Left lung (tissue), 4 donors: ENCODE measurements at regions not wholly inside any gene's neighbourhood (a gene's known extent, or its start where the extent isn't known, plus 50 kb on each side); places are given as distances from the start of the nearest gene placed in this dataset.

Experiments used
- ATAC-seq: fragments of 200-7000 bp; cut with Tn5 transposase; one replicate; pipeline ENCODE4 v1.9.1; 2020; ENCODE audit warnings: moderate library complexity
- DNase-seq, 4 donors: peaks; one replicate each; pipeline ENCODE4 v3.0.0-alpha.2; 2013 to 2020
- H3K27ac ChIP-seq, 2 donors: fragments of 200-600 bp; sonication (generic) in 1 of 2; one replicate each; pipeline versions ENCODE4 v1.5.0 to v1.8.0; 2020 to 2021
- H3K27me3 ChIP-seq, 2 donors: fragments of 200-600 bp; sonication (generic) in 1 of 2; one replicate each; pipeline versions ENCODE4 v1.5.0 to v1.8.0; 2020 to 2021
- H3K36me3 ChIP-seq, 2 donors: fragments of 200-600 bp; sonication (generic) in 1 of 2; one replicate each; pipeline versions ENCODE4 v1.5.0 to v1.8.0; 2020 to 2021
- H3K4me1 ChIP-seq, 2 donors: fragments of 200-600 bp; one replicate each; pipeline ENCODE4 v1.8.0; 2021
- H3K4me3 ChIP-seq, 2 donors: fragments of 200-600 bp; sonication (generic) in 1 of 2; one replicate each; pipeline versions ENCODE4 v1.5.0 to v1.8.0; 2020 to 2021; ENCODE audit warnings: mild to moderate bottlenecking in 1 of 2
- H3K9me3 ChIP-seq, 2 donors: fragments of 200-600 bp; sonication (generic) in 1 of 2; one replicate each; pipeline versions ENCODE4 v1.5.0 to v1.8.0; 2020 to 2021
- intact Hi-C, 2 donors: fragments of 100-400 bp; cut with DNase I; formaldehyde crosslinking; loops; one replicate each; pipeline versions ENCODE4 v1.11.2 to v1.14.2; 2022
- TF ChIP-seq, protein P1 (sequence below), 2 donors: fragments of 200-600 bp; sonication (generic) in 1 of 2; IDR thresholded peaks; one replicate each; pipeline versions ENCODE4 v1.5.0 to v1.8.0; 2021; ENCODE audit warnings: antibody characterized with exemption in 2 of 2
- donor health status: DM: no; HTN: yes; CAD: no.
- donor health status: DM: no; HTN: no; CAD: no.

DNA sequence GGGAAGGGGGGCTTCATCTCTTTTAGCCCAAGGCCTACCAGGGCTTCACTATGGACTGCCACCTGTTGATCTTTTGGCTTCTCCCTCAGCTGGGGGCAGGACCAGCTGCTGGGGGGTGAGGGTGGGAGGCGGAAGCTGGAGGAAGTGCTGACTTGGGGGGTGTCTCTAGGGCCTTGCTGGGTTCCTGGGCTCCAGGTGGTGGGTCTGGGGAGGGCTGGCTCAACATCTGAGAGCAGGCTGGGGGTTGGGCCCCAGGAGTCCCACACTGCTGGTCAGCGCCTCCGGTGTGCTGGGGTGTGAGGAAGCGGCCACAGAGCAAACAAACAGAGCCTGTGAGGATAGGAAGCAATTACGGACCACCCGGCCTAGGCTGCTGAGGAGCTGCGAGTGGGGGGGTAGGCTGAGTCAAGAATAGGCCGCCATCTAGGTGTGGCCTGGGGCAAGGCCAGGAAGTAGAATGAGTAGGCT lies 85.7 kb downstream of the EFNB1 start:
- intact Hi-C loops: no loop called here
- no peak for ATAC-seq
- TF ChIP-seq, protein P1, sequence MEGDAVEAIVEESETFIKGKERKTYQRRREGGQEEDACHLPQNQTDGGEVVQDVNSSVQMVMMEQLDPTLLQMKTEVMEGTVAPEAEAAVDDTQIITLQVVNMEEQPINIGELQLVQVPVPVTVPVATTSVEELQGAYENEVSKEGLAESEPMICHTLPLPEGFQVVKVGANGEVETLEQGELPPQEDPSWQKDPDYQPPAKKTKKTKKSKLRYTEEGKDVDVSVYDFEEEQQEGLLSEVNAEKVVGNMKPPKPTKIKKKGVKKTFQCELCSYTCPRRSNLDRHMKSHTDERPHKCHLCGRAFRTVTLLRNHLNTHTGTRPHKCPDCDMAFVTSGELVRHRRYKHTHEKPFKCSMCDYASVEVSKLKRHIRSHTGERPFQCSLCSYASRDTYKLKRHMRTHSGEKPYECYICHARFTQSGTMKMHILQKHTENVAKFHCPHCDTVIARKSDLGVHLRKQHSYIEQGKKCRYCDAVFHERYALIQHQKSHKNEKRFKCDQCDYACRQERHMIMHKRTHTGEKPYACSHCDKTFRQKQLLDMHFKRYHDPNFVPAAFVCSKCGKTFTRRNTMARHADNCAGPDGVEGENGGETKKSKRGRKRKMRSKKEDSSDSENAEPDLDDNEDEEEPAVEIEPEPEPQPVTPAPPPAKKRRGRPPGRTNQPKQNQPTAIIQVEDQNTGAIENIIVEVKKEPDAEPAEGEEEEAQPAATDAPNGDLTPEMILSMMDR (IDR thresholded peaks at IDR 0.05): no peak
- Histone ChIP-seq H3K27ac (no peak overlapping the region), H3K27me3 (peaks cover 8 to 9% of the 10 kb centered on the region in 2 donors), H3K9me3 (no peaks in the 10 kb centered on the region), H3K36me3 (no peaks in the 10 kb centered on the region), H3K4me3 (no peak overlapping the region), H3K4me1 (no peaks in the 10 kb centered on the region)
- no peak for DNase-seq

DNA sequence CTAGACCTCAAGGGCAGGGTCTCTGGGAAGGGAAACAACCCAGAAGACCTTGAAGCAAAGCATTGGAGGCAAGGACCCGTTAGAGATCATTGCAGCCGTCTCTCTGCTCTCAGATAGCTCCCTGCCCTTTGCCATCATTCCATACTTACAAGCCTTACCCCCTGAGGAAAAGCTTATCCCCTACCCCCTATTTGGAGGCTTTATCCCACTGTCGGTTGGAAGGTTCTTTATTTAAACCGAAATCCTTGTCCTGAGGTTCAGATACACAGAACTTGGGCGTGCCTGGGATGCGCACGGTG lies 84.4 kb downstream of the EFNB1 start:
- no peak overlapping the region for H3K27ac ChIP-seq
- H3K36me3 ChIP-seq: no peaks in the 10 kb centered on the region
- ATAC-seq: no peak
- TF ChIP-seq, protein P1 (IDR thresholded peaks at IDR 0.05): no peak
- H3K9me3 ChIP-seq: no peaks in the 10 kb centered on the region
- intact Hi-C loops: no loop called here
- DNase-seq: no peak
- peaks cover 8 to 9% of the 10 kb centered on the region in 2 donors for H3K27me3 ChIP-seq
- H3K4me3 ChIP-seq: no peak overlapping the region
- no peaks in the 10 kb centered on the region for H3K4me1 ChIP-seq

DNA sequence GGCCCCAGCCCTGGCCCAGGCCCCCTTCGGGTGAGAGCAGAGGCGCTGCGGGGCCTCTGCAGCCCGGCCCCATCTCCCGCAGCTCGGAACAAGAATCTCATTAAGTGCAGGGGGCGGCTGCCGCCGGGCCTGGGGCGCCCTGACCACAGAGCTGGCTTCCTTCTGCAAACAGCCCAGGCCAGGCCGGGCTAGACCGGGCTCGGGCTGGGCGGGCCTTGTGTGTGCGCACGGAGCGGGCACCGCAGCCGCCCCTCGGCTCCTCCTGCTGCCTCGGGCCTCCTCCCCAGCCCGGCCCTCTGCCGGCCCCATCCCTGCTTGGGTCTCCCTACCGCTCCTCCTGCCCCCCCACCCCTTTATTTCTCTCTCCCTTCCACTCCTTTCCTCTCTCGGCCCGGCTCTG lies 83.3 kb downstream of the EFNB1 start:
- peak; percentile 42 for ATAC-seq
- no peak for DNase-seq
- H3K4me3 ChIP-seq: no peak overlapping the region

DNA sequence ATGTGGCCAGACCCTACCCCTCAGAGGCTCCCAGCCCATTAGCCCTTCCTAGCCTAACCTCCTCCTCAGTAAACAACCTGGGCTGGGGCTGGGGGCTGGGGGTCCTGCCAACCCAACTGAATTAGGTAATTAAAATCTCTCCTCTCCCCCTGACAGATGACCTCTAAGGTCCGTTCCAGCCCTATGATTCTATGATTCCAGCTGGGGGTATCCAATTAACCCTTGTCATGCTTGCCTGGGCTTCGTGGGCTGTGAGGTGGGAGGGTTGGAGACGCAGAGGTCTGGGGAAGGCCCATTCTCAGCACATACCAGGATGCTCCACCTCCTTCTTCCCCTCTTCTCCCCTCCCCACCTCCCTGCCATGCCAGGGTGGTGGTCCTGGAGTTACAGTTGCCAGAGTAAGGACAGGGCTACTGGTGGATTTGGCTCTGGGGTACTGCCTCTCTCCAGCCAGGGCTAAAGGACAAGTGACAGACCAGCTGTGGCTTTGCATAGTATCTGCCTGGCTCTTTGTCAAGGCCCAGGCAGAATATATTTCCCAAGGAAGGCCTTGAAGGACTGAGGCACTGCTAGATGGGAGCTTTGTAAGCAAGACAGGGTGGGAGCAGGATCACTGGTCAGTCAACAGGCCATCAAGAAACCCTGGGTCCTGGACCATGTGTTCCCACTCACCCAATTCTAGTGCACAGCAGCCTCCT lies 82.1 kb downstream of the EFNB1 start:
- intact Hi-C loops: no loop called here
- TF ChIP-seq, protein P1 (IDR thresholded peaks at IDR 0.05): no peak
- Histone ChIP-seq H3K4me3 (no peak overlapping the region), H3K36me3 (no peaks in the 10 kb centered on the region), H3K9me3 (no peaks in the 10 kb centered on the region), H3K27ac (no peak overlapping the region), H3K27me3 (peaks cover 7 to 8% of the 10 kb centered on the region in 2 donors), H3K4me1 (no peaks in the 10 kb centered on the region)
- ATAC-seq (no peak), DNase-seq (no peak)

More for the DNA sequence above, 83.3 kb downstream of the EFNB1 start:
- Histone ChIP-seq H3K36me3 (no peaks in the 10 kb centered on the region), H3K27me3 (peaks cover 8 to 9% of the 10 kb centered on the region in 2 donors), H3K9me3 (no peaks in the 10 kb centered on the region), H3K4me1 (no peaks in the 10 kb centered on the region), H3K27ac (no peak overlapping the region)
- intact Hi-C loops: no loop called here
- TF ChIP-seq, protein P1 (IDR thresholded peaks at IDR 0.05): no peak

DNA sequence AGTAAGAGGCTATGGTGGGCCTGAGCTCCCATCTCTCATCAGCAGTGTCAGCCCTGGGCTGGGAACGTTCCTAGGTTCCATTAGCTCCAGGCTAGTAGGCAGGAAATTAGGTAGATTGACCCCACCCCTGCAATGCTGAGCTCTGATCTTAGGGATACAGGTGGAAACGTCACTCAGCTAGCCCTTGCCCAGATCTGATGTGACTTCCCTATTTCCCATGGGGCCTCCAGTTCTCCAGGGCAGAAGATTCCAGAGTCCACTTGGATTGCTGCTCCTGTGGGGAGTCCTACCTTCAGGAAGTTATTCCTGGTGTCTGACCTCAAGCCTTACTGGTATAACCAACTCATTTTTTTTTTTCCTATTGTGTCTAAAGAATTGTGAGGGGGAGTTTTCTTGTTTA lies 81.1 kb downstream of the EFNB1 start:
- H3K27ac ChIP-seq: no peak overlapping the region

More for the DNA sequence above, 81.1 kb downstream of the EFNB1 start:
- Histone ChIP-seq H3K4me3 (no peak overlapping the region), H3K27me3 (peaks cover 4 to 8% of the 10 kb centered on the region in 2 donors), H3K4me1 (no peaks in the 10 kb centered on the region), H3K9me3 (no peaks in the 10 kb centered on the region), H3K36me3 (no peaks in the 10 kb centered on the region)
- TF ChIP-seq, protein P1 (IDR thresholded peaks at IDR 0.05): no peak
- no peak for ATAC-seq
- intact Hi-C loops: no loop called here
- DNase-seq: no peak
